Transverse colon (tissue), 4 donors: ENCODE measurements at regions not wholly inside any gene's neighbourhood (a gene's known extent, or its start where the extent isn't known, plus 50 kb on each side); places are given as distances from the start of the nearest gene placed in this dataset.

Experiments
- DNase-seq: peaks from one replicate; pipeline ENCODE4 v3.0.0-alpha.2; 2019
- H3K27ac ChIP-seq, 4 donors: fragments of 200-600 bp; sonication (generic); 2 replicates each; pipeline ENCODE4 v1.5.1; 2016 to 2018; ENCODE audit warnings: inconsistent platforms in 4 of 4
- H3K27me3 ChIP-seq: fragments of 200-600 bp; sonication (generic); 2 replicates; pipeline ENCODE4 v1.5.1; 2017; ENCODE audit warnings: inconsistent platforms
- H3K36me3 ChIP-seq, 4 donors: fragments of 200-600 bp; sonication (generic); 2 replicates each; pipeline ENCODE4 v1.5.1; 2017 to 2019; ENCODE audit warnings: inconsistent platforms in 4 of 4
- H3K4me1 ChIP-seq, 4 donors: fragments of 200-600 bp; sonication (generic); 2 replicates each; pipeline ENCODE4 v1.5.1; 2017 to 2020; ENCODE audit warnings: inconsistent platforms in 4 of 4
- H3K4me3 ChIP-seq, 4 donors: fragments of 200-600 bp; sonication (generic); 1 replicate in 1 of 4; 2 replicates in 3 of 4; pipeline versions ENCODE4 v1.5.1 to v1.6.1; 2017 to 2019; ENCODE audit warnings: inconsistent platforms in 4 of 4
- H3K9me3 ChIP-seq, 2 donors: fragments of 200-600 bp; sonication (generic); 2 replicates each; pipeline ENCODE4 v1.5.1; 2017 to 2019; ENCODE audit warnings: inconsistent platforms in 2 of 2
- CTCF ChIP-seq, 5 experiments: fragments of 200-600 bp in 3 of 5; fragments of 450-650 bp in 2 of 5; sonication (generic) in 3 of 5; IDR thresholded peaks; 1 replicate in 2 of 5; 2 replicates in 3 of 5; pipeline ENCODE4 v1.5.1; 2016 to 2017; ENCODE audit warnings: antibody characterized with exemption in 5 of 5, inconsistent platforms in 3 of 5, mild to moderate bottlenecking in 2 of 5, moderate library complexity in 1 of 5
- EP300 ChIP-seq: sonication (generic); formaldehyde crosslinking; IDR thresholded peaks from one replicate; pipeline ENCODE4 v1.6.1; 2017; ENCODE audit warnings: antibody characterized with exemption, low read depth
- POLR2A ChIP-seq: fragments of 450-650 bp; IDR thresholded peaks from one replicate; pipeline ENCODE4 v1.6.1; 2016; ENCODE audit warnings: antibody characterized with exemption, mild to moderate bottlenecking, moderate library complexity
- POLR2AphosphoS5 ChIP-seq, 3 donors: sonication (generic); formaldehyde crosslinking; IDR thresholded peaks; one replicate each; pipeline ENCODE4 v1.6.1; 2016; ENCODE audit warnings: antibody characterized with exemption in 3 of 3
- WGBS, 2 donors: methylation state at CpG; one replicate each; pipeline ENCODE4 v1.1.5; 2018; ENCODE audit warnings: low coverage in 1 of 2; 5-methylcytosine and 5-hydroxymethylcytosine counted together
- in situ Hi-C, 4 donors: fragments of 200-750 bp; cut with MboI; loops; one replicate each; pipeline versions ENCODE4 v1.15.0 to v1.15.1; 2017; ENCODE audit warnings: low sequenced_read_pairs in 3 of 4, low pct_ligation_motif_present in 1 of 4, low pct_unique_long_range_greater_than_20kb in 1 of 4
- intact Hi-C: fragments of 100-400 bp; cut with DNase I; formaldehyde crosslinking; loops from one replicate; pipeline ENCODE4 v1.15.1; 2023; ENCODE audit warnings: low total_unique reads

- intact Hi-C loops, result no loop called here
- 59 to 75% methylated on average over 2 of the region's 2 CpGs for WGBS, 2 donors
- no peak for TF ChIP-seq POLR2A
- no peak for TF ChIP-seq CTCF (IDR thresholded peaks at IDR 0.05)
- no peak for TF ChIP-seq POLR2AphosphoS5 (IDR thresholded peaks at IDR 0.05)
- TF ChIP-seq EP300, result no peak
Observed at GRCh38 chr6:55998576-55998975, 123.2 kb upstream of the BMP5 start.

GRCh38 chr6:55997223-55997874, 122.0 kb upstream of the BMP5 start:
- no peak for DNase-seq
- TF ChIP-seq CTCF (IDR thresholded peaks at IDR 0.05), result no peak
- TF ChIP-seq EP300, result no peak
- no peak for TF ChIP-seq POLR2A
- TF ChIP-seq POLR2AphosphoS5 (IDR thresholded peaks at IDR 0.05), result no peak
- in situ Hi-C loops, result loop anchor here in 1 of 4 donors (10.0 kb wide), 1 partner anchor 277 kb away; no protein-coding TSS in a partner anchor
- H3K4me1 ChIP-seq, result no peaks in the 10 kb centered on the region
- WGBS, 2 donors, result 75 to 83% methylated on average over 2 to 3 of the region's 3 CpGs
- H3K27me3 ChIP-seq, result no peaks in the 10 kb centered on the region
- H3K4me3 ChIP-seq, result no peak overlapping the region
- no peaks in the 10 kb centered on the region for H3K36me3 ChIP-seq
- H3K9me3 ChIP-seq, result peaks cover 0 to 6% of the 10 kb centered on the region in 2 donors
- H3K27ac ChIP-seq, result no peak overlapping the region
- intact Hi-C loops, result no loop called here

More at GRCh38 chr6:55998576-55998975, 123.2 kb upstream of the BMP5 start:
- no peak overlapping the region for H3K4me3 ChIP-seq
- no peaks in the 10 kb centered on the region for H3K9me3 ChIP-seq
- H3K27ac ChIP-seq, result no peak overlapping the region
- no peaks in the 10 kb centered on the region for H3K27me3 ChIP-seq
- in situ Hi-C loops, result loop anchor here in 1 of 4 donors (10.0 kb wide), 1 partner anchor 276 kb away; no protein-coding TSS in a partner anchor
- no peaks in the 10 kb centered on the region for H3K36me3 ChIP-seq
- DNase-seq, result no peak
- no peaks in the 10 kb centered on the region for H3K4me1 ChIP-seq

- Histone ChIP-seq H3K27ac (no peak overlapping the region), H3K4me1 (no peaks in the 10 kb centered on the region), H3K27me3 (no peaks in the 10 kb centered on the region), H3K36me3 (no peaks in the 10 kb centered on the region), H3K9me3 (peaks cover 0 to 6% of the 10 kb centered on the region in 2 donors), H3K4me3 (no peak overlapping the region)
- in situ Hi-C loops, result loop anchor here in 1 of 4 donors (10.0 kb wide), 1 partner anchor 280 kb away; no protein-coding TSS in a partner anchor
- intact Hi-C loops, result no loop called here
- 69 to 77% methylated on average over 3 of the region's 3 CpGs for WGBS, 2 donors
- TF ChIP-seq POLR2A (no peak), CTCF (IDR thresholded peaks at IDR 0.05) (no peak), POLR2AphosphoS5 (IDR thresholded peaks at IDR 0.05) (no peak), EP300 (no peak)
- DNase-seq, result no peak
Observed at GRCh38 chr6:55994531-55994930, 119.1 kb upstream of the BMP5 start.

- TF ChIP-seq POLR2AphosphoS5 (IDR thresholded peaks at IDR 0.05), result no peak
- TF ChIP-seq EP300, result no peak
- TF ChIP-seq POLR2A, result no peak
- no peak for TF ChIP-seq CTCF (IDR thresholded peaks at IDR 0.05)
- no peaks in the 10 kb centered on the region for H3K4me1 ChIP-seq
- H3K9me3 ChIP-seq, result peaks cover 0 to 6% of the 10 kb centered on the region in 2 donors
- WGBS, 2 donors, result 0 to 73% methylated on average over 1 to 2 of the region's 2 CpGs
- no peak for DNase-seq
- in situ Hi-C loops, result loop anchor here in 1 of 4 donors (10.0 kb wide), 1 partner anchor 281 kb away; no protein-coding TSS in a partner anchor
- H3K27ac ChIP-seq, result no peak overlapping the region
- H3K27me3 ChIP-seq, result no peaks in the 10 kb centered on the region
- no peak overlapping the region for H3K4me3 ChIP-seq
- intact Hi-C loops, result no loop called here
- H3K36me3 ChIP-seq, result no peaks in the 10 kb centered on the region
Observed at GRCh38 chr6:55993418-55993817, 118.0 kb upstream of the BMP5 start.
